NCI-H748 treated with DMSO at 0.1 percent for 48 hours (cell line): ENCODE measurements at regions not wholly inside any gene's neighbourhood (a gene's known extent, or its start where the extent isn't known, plus 50 kb on each side); places are given as distances from the start of the nearest gene placed in this dataset.
A peak's percentile ranks its signal among the peaks of the same experiment; 100 is the strongest.

ENCODE experiments used
- DNase-seq: peaks from one replicate; lab custom pipeline; 2025; lab: John Stamatoyannopoulos, UW

GRCh38 chr14:103206836-103207387, 83.7 kb downstream of the TNFAIP2 start:
- peak; percentile 12 for DNase-seq

GRCh38 chr14:103207388-103208072, 84.3 kb downstream of the TNFAIP2 start:
- no peak for DNase-seq

- no peak for DNase-seq
Observed at GRCh38 chr14:103209054-103209453, 85.8 kb downstream of the TNFAIP2 start.

GRCh38 chr14:103209506-103209905, 86.2 kb downstream of the TNFAIP2 start:
- DNase-seq: no peak

- no peak for DNase-seq
Observed at GRCh38 chr14:103213331-103213730, 90.1 kb downstream of the TNFAIP2 start.

- DNase-seq: no peak
Observed at GRCh38 chr14:103214461-103214958, 91.2 kb downstream of the TNFAIP2 start.

- DNase-seq: no peak
Observed at GRCh38 chr14:103216399-103216798, 93.1 kb downstream of the TNFAIP2 start.

- DNase-seq: no peak
Observed at GRCh38 chr14:103216857-103217256, 93.6 kb downstream of the TNFAIP2 start.

GRCh38 chr14:103217538-103217937, 94.3 kb downstream of the TNFAIP2 start:
- DNase-seq: no peak

- DNase-seq: no peak
Observed at GRCh38 chr14:103220134-103220981, 97.1 kb downstream of the TNFAIP2 start.

- DNase-seq: no peak
Observed at GRCh38 chr14:103220982-103221641, 97.9 kb downstream of the TNFAIP2 start.

- DNase-seq: no peak
Observed at GRCh38 chr14:103221781-103222358, 98.6 kb downstream of the TNFAIP2 start.

GRCh38 chr14:103223818-103224352, 100.6 kb downstream of the TNFAIP2 start:
- DNase-seq: no peak

- DNase-seq: no peak
Observed at GRCh38 chr14:103225062-103225461, 101.8 kb downstream of the TNFAIP2 start.

GRCh38 chr14:103225476-103225875, 102.2 kb downstream of the TNFAIP2 start:
- DNase-seq: no peak

GRCh38 chr14:103227094-103227768, 104.0 kb downstream of the TNFAIP2 start:
- no peak for DNase-seq

GRCh38 chr14:103228076-103228806, 105.0 kb downstream of the TNFAIP2 start:
- DNase-seq: no peak

- no peak for DNase-seq
Observed at GRCh38 chr14:103228866-103229265, 105.2 kb upstream of the EIF5 start.

GRCh38 chr14:103230021-103230420, 104.0 kb upstream of the EIF5 start:
- no peak for DNase-seq

GRCh38 chr14:103230658-103231334, 103.2 kb upstream of the EIF5 start:
- DNase-seq: no peak
